ENCODE measurements at regions not wholly inside any gene's neighbourhood (a gene's known extent, or its start where the extent isn't known, plus 50 kb on each side); places are given as distances from the start of the nearest gene placed in this dataset.

GRCh38 chr14:35222872-35223466 is 69.2 kb upstream of the PSMA6 start:
- DNase-seq: no peak

- no peak for DNase-seq
Observed at GRCh38 chr14:35223927-35224326, 68.3 kb upstream of the PSMA6 start.

- DNase-seq: no peak
Observed at GRCh38 chr14:35224615-35225014, 67.6 kb upstream of the PSMA6 start.

GRCh38 chr14:35229084-35229791 is 62.9 kb upstream of the PSMA6 start:
- DNase-seq: peak; percentile 9 to 17

- no peak for DNase-seq
Observed at GRCh38 chr14:35229792-35230089, 62.4 kb upstream of the PSMA6 start.

GRCh38 chr14:35231207-35231760 is 60.9 kb upstream of the PSMA6 start:
- DNase-seq: no peak

- DNase-seq: no peak
Observed at GRCh38 chr14:35234012-35234805, 58.0 kb upstream of the PSMA6 start.

- DNase-seq: no peak
Observed at GRCh38 chr14:35235840-35236239, 56.3 kb upstream of the PSMA6 start.

GRCh38 chr14:35236806-35237205 is 55.4 kb upstream of the PSMA6 start:
- no peak for DNase-seq

- no peak for DNase-seq
Observed at GRCh38 chr14:35240231-35240630, 52.0 kb upstream of the PSMA6 start.

Measured in SW 1271 (cell line).